Upper lobe of left lung (tissue), 4 donors: ENCODE measurements at regions not wholly inside any gene's neighbourhood (a gene's known extent, or its start where the extent isn't known, plus 50 kb on each side); places are given as distances from the start of the nearest gene placed in this dataset.

Source experiments
- EP300 ChIP-seq, 4 donors: sonication (generic); formaldehyde crosslinking; IDR thresholded peaks; one replicate each; pipeline ENCODE4 v1.5.1; 2017; ENCODE audit warnings: antibody characterized with exemption in 4 of 4, control low read depth in 2 of 4
- POLR2A ChIP-seq, 4 donors: fragments of 450-650 bp; IDR thresholded peaks; one replicate each; pipeline ENCODE4 v1.5.1; 2016 to 2017; ENCODE audit warnings: antibody characterized with exemption in 4 of 4, mild to moderate bottlenecking in 2 of 4
- POLR2AphosphoS5 ChIP-seq, 2 donors: sonication (generic); formaldehyde crosslinking; IDR thresholded peaks; one replicate each; pipeline ENCODE4 v1.5.1; 2017; ENCODE audit warnings: antibody characterized with exemption in 2 of 2
- TF ChIP-seq, protein P1 (sequence below), 6 experiments: fragments of 450-650 bp in 4 of 6; fragments of 200-600 bp in 2 of 6; sonication (generic) in 2 of 6; IDR thresholded peaks; one replicate each; pipeline ENCODE4 v1.5.1; 2016 to 2019; ENCODE audit warnings: antibody characterized with exemption in 6 of 6

- TF ChIP-seq POLR2AphosphoS5 (IDR thresholded peaks at IDR 0.05) (no peak), POLR2A (IDR thresholded peaks at IDR 0.05) (no peak), EP300 (IDR thresholded peaks at IDR 0.05) (no peak)
- TF ChIP-seq, protein P1, sequence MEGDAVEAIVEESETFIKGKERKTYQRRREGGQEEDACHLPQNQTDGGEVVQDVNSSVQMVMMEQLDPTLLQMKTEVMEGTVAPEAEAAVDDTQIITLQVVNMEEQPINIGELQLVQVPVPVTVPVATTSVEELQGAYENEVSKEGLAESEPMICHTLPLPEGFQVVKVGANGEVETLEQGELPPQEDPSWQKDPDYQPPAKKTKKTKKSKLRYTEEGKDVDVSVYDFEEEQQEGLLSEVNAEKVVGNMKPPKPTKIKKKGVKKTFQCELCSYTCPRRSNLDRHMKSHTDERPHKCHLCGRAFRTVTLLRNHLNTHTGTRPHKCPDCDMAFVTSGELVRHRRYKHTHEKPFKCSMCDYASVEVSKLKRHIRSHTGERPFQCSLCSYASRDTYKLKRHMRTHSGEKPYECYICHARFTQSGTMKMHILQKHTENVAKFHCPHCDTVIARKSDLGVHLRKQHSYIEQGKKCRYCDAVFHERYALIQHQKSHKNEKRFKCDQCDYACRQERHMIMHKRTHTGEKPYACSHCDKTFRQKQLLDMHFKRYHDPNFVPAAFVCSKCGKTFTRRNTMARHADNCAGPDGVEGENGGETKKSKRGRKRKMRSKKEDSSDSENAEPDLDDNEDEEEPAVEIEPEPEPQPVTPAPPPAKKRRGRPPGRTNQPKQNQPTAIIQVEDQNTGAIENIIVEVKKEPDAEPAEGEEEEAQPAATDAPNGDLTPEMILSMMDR (IDR thresholded peaks at IDR 0.05), result no peak
These were observed 54.6 kb upstream of the MNX1 start for GRCh38 chr7:157065046-157065445.
